GF-D8 (cell line): ENCODE measurements at regions not wholly inside any gene's neighbourhood (a gene's known extent, or its start where the extent isn't known, plus 50 kb on each side); places are given as distances from the start of the nearest gene placed in this dataset.
"Not testable (repeated sequence)": the region's sequence is repeated elsewhere in the genome, so short reads cannot be mapped to it uniquely, and the experiment has no call there.

Experiments
- DNase-seq: peaks from one replicate; lab custom pipeline; 2025; lab: John Stamatoyannopoulos, UW

DNA sequence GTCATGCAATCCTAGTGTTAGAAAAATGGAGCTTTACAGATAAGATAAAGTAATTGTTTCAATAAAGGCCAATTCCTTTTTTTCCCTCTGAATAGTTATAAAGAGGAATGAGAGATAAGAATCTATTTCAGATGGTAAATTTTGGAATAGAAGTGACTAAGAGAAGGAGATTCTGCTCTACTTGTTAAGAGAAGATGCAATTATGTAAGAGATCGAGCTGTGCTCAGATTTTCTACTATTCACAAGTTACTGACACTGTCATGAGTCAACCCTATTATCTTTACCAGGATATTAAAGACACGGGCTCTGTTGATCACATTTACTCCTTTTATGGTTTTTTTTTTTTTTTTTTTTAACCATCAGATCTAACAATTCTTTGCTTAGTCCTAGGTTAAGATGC, 511.3 kb downstream of the ARL4A start:
- no peak for DNase-seq

DNA sequence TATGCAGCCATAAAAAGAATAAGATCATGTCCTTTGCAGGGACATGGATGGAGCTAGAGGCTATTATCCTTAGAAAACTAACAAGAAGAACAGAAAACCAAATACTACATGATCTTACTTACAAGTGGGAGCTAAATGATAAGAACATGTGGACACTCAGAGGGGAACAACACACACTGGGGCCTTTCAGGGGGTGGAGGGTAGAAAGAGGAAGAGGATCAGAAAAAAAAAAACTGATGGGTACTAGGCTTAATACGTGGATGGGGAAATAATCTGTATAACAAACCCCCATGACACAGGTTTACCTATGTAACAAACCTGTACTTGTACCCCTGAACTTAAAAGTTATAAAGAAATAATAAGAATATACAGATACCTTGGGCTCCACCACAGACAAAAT, 514.2 kb downstream of the ARL4A start:
- no peak for DNase-seq

DNA sequence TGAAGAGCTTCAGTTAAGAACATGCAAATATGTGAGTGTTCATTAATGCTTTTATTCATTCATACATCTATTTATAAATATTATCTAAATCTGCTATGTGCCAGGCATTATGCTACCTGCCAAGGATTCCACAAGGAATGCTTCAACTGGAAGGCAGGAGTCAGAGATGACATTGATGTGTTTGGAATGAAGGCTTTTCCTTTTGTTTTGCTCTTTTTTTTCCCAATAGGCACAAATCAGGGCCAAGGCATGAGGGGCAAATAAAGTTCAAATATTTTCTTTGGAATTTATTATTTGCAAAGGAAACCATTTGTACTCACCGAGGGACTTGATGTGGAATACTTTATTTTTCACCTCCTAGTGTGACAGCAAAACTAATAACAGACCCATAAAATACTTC, 530.3 kb downstream of the ARL4A start:
- DNase-seq: no peak

DNA sequence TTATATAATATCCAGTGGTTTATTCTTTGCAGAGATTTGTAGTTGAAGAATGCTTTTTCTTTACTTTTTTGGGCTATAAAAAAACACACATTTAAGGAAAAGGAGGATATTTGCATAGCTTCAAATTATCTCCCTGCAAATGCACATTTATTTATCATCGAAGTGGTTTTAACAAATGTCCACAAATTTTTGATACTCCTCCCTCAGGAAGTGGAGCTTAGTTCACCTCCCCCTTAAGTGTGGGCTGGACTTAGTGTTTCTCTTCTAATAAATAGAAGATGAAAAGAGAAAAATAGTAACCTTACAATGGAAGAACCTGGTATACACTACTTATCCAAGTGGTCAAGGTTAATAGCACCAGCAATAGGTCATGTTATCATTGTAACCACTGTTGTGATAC, 537.6 kb downstream of the ARL4A start:
- DNase-seq: no peak

DNA sequence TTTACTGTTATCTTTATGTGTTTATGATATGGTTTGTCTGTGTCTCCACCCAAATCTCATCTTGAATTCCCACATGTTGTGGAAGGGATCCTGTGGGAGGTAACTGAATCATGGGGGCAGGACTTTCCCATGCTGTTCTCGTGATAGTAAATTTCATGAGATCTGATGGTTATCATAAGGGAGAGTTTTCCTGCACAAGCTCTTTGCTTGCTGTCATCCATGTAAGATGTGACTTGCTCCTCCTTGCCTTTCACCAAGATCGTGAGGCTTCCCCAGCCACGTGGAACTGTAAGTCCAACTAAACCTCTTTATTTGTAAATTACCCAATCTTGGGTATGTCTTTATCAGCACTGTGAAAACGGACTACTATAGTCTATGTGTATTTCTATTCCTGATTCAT, 539.0 kb downstream of the ARL4A start:
- no peak for DNase-seq

DNA sequence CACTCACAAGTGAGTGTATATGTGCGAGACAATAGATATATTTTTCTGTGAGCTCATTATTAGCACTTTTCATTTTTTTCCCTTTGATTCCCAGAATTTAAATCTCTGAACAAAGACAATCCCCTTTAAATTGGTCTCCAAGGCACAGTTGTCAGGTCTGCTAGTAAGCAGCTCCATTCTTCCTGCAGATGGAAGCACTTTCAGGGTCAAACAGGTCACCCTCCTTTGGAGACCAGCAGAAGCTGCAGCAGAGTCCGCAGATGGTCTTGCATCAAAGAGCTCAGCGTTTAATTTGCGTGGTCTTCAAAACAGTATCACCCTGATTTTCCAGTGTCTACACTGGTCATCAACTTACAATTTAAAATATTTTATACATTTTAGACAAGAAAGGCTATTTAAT, 543.8 kb downstream of the ARL4A start:
- no peak for DNase-seq

GRCh38 chr7:13235436-13235835, 548.0 kb downstream of the ARL4A start:
- DNase-seq: no peak

DNA sequence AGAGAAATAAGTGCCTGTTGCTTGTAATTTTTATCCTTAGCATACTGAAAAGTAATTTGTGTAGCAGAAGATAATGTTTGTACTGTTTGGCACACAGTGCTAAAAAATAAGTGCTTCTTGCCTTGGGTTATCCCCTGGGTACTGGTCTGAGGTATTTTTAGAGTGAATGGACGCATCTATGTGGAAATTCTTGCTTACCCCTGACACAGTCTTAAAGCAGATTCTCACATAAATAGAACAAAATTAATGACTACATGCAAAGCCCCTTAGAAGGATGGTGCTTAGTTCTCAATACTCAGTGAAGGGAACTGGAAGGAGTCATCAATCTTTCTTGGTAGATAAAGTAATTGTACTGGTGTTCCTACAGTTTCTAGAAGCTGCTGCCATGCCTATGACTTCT, 548.6 kb downstream of the ARL4A start:
- no peak for DNase-seq

- DNase-seq: no peak
Measured at GRCh38 chr7:13240349-13240748, 552.9 kb downstream of the ARL4A start.

DNA sequence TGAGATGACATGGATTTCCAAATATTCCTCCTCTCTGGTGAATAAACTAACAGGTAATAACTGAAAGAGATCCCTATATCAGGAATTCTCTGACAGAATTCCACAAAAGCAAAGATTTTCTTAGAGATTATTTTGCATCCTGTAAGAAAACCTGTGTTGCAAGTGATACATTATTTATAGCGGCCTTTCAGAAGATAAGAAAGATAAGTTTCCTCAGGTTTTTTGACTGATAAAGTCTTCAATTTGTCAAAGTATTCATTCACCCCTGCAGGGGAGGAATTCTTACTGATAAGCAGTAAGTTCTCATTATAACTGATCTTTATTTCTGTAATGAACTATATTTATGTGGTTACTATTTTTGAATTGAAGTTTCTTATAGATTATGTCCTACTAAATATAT, 554.0 kb downstream of the ARL4A start:
- DNase-seq: no peak

DNA sequence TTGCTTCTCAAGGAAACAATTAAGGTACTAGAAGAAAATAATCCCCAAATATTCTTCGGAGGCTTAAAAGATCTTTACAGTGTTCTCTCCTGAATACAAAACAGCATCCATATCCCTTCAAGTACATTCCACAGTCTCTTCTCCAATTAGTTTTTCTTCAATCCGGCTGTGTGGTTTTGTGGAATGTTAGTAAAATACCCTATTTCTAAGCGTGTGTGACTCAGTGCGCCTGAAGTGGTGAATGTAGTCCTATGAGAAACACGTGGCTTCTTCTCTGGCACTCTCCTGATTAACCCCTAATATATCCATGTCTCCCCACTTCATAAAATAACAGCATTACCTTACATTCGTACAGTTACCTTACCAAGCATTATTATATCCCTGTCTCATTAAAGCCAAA, 570.2 kb downstream of the ARL4A start:
- no peak for DNase-seq

GRCh38 chr7:13258386-13258785, 571.0 kb downstream of the ARL4A start:
- no peak for DNase-seq

DNA sequence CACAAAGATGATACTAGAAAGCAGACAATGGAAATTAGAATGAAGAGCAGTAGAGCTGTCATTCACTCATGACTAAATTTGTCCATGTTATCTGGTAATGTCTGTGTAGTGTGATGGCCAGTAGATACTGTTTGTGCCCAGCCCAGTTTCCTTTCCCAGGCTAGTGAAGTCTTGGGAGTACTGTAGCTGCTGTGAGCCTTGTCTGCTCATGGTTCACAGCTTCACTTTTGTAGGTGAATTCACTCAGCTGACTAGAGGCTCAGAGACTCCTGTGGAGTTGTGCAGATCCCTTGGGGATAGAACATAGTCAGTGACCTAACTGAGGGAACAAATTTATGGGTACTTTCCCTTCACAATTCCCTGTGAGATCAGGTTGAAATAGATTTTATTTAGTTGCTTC, 572.5 kb downstream of the ARL4A start:
- no peak for DNase-seq

GRCh38 chr7:13262929-13263530, 575.6 kb downstream of the ARL4A start:
- no peak for DNase-seq

GRCh38 chr7:13265271-13265670, 577.8 kb downstream of the ARL4A start:
- no peak for DNase-seq

DNA sequence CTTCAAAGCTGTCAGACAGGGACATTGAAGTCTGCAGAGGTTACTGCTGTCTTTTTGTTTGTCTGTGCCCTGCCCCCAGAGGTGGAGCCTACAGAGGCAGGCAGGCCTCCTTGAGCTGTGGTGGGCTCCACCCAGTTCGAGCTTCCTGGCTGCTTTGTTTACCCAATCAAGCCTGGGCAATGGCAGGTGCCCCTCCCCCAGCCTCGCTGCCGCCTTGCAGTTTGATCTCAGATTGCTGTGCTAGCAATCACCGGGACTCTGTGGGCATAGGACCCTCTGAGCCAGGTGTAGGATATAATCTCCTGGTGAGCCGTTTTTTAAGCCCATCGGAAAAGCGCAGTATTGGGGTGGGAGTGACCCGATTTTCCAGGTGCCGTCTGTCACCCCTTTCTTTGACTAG, 586.8 kb downstream of the ARL4A start:
- not testable (repeated sequence) for DNase-seq

DNA sequence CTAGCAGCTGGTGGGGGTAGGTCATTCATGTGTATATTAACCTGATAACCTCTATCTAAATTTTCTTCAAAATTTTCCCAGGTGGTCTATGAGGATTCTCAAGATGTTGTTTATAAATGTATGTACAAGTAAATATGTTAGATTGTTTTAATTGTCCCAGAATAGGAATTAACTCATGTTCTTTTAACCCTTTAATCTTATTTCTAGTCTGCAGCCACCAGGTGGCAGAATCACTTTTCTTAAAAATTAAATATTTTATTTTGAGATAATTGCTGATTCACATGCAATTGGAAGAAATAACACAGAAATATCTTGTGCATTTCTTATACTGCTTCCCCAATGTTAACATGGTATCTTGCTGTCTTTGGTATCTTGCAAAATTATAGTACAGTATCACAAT, 589.5 kb downstream of the ARL4A start:
- DNase-seq: no peak

GRCh38 chr7:13278020-13278419, 590.6 kb downstream of the ARL4A start:
- DNase-seq: no peak

DNA sequence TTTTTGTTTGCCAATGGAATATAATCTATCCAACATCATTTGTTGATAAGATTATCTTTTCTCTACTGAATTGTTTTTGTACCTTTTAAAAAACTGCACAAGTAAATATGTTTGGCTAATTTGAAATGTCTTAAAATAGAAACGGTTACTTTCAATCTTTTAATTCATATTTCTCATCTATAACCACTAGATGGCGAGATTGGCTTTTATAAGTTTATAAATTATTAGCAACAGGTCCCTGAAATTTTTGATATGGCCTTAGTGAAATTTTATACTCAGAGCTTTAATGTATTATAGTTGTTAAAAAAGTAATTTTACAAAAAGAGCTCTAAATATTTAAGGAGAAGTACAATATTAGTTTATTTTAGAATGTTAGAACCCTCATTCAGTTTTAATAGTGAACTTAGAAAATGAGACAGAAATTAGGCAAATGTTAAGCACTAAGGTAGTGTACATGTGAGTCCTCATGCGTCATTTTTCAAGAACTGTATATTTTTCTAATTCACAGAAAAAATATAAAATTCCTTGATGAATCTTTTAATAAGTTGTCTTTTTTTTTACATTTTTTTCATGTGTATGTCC, 592.5 kb downstream of the ARL4A start:
- no peak for DNase-seq

DNA sequence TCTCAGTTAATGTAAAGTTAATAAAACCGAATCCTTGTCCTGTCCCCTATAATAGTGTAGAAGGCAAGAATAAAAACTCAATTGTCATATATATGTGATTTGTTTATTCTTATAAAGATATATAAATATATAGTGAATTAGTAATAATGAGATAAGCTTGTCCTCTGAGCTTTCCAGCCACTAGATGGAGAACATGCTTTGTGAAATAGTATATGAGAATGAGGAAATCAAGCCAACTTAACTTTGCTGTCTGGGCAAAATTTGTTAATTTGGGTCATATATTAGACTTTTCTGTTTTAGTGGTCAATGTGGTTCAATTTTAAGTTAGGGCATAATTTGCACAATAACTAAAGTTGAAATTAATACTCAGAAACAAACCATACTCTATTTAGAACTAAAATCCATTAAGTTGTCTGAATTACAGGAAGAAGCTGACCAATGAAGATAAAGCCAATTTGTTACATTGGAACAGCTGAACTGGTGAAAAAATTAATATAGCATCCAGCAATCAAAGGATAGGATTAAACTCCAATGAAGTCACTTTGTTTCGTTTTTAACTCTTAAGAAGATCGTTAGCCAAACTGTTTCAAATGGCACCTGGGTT, 595.0 kb downstream of the ARL4A start:
- peak; percentile 11 for DNase-seq

DNA sequence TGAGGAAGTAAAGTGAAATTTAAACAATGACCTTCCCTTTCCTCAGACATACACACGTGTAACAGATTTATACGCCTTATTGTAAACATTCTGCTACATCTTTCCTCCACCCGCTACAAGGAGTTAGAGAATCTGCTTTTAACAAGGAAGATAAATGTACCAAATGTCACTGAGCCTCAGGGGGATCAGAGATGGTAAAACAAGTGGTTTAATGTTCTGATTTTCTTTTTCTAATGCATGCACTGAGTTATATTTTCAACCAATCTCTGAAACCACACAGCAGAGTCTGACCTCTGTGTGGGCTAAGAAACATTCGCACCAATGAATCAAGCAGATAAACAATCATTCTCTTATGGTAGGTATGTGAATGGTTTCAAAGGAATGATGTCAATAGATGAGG, 599.5 kb downstream of the ARL4A start:
- no peak for DNase-seq

GRCh38 chr7:13288516-13288915, 601.1 kb downstream of the ARL4A start:
- DNase-seq: no peak

DNA sequence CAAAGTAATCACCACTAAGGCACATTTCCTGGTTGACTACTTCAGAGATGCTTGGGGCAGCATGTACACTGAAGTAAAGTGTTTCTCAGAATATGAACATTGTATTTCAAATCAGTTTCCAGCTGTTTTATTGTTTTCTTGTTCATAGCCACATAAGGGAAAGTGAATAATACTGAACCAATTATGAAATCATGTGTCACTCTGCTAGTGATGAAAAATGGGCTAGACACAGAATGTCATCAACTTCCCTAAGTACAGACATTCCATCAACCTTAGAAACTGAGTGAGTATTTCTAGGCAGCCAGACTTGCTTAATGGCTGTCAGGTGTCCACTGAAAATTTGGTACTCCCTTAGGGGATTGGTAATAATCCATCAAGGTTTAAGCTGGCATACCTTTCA, 603.5 kb downstream of the ARL4A start:
- DNase-seq: no peak
